CD4-positive, alpha-beta T cell treated with Interleukin-15 for 1 hour (primary cell): ENCODE measurements at regions not wholly inside any gene's neighbourhood (a gene's known extent, or its start where the extent isn't known, plus 50 kb on each side); places are given as distances from the start of the nearest gene placed in this dataset.

Experiments
- DNase-seq: peaks from one replicate; pipeline ENCODE4 v3.0.0-alpha.2; 2020

- no peak for DNase-seq
These were observed 1036.6 kb downstream of the NTRK3 start for GRCh38 chr15:87219650-87220615.

GRCh38 chr15:87215100-87215499 is 1041.4 kb downstream of the NTRK3 start:
- DNase-seq, result no peak

GRCh38 chr15:87213626-87214025 is 1042.9 kb downstream of the NTRK3 start:
- DNase-seq, result no peak

- DNase-seq, result no peak
These were observed 1044.5 kb downstream of the NTRK3 start for GRCh38 chr15:87212041-87212440.

- DNase-seq, result no peak
These were observed 1045.0 kb downstream of the NTRK3 start for GRCh38 chr15:87211547-87211946.

GRCh38 chr15:87209891-87210689 is 1046.4 kb downstream of the NTRK3 start:
- DNase-seq, result no peak

- DNase-seq, result no peak
These were observed 1048.5 kb downstream of the NTRK3 start for GRCh38 chr15:87207990-87208580.

GRCh38 chr15:87207251-87207650 is 1049.3 kb downstream of the NTRK3 start:
- no peak for DNase-seq

- DNase-seq, result no peak
These were observed 1054.6 kb downstream of the NTRK3 start for GRCh38 chr15:87201986-87202385.

GRCh38 chr15:87200149-87200548 is 1056.4 kb downstream of the NTRK3 start:
- no peak for DNase-seq

- DNase-seq, result no peak
These were observed 1058.6 kb downstream of the NTRK3 start for GRCh38 chr15:87197981-87198380.

GRCh38 chr15:87196498-87196897 is 1060.0 kb downstream of the NTRK3 start:
- DNase-seq, result no peak

- DNase-seq, result no peak
These were observed 1063.1 kb downstream of the NTRK3 start for GRCh38 chr15:87193481-87193880.

GRCh38 chr15:87167706-87168105 is 1088.0 kb downstream of the AGBL1 start:
- no peak for DNase-seq

GRCh38 chr15:87167055-87167454 is 1087.4 kb downstream of the AGBL1 start:
- no peak for DNase-seq

GRCh38 chr15:87155771-87156170 is 1076.1 kb downstream of the AGBL1 start:
- DNase-seq, result no peak

- no peak for DNase-seq
These were observed 1075.1 kb downstream of the AGBL1 start for GRCh38 chr15:87154761-87155160.

GRCh38 chr15:87151202-87151748 is 1071.6 kb downstream of the AGBL1 start:
- no peak for DNase-seq

GRCh38 chr15:87145696-87146095 is 1066.0 kb downstream of the AGBL1 start:
- DNase-seq, result no peak

- no peak for DNase-seq
These were observed 1065.1 kb downstream of the AGBL1 start for GRCh38 chr15:87144775-87145174.

GRCh38 chr15:87142096-87142495 is 1062.4 kb downstream of the AGBL1 start:
- no peak for DNase-seq

GRCh38 chr15:87135109-87135508 is 1055.4 kb downstream of the AGBL1 start:
- no peak for DNase-seq

GRCh38 chr15:87133704-87134103 is 1054.0 kb downstream of the AGBL1 start:
- DNase-seq, result no peak
